ENCODE measurements at regions not wholly inside any gene's neighbourhood (a gene's known extent, or its start where the extent isn't known, plus 50 kb on each side); places are given as distances from the start of the nearest gene placed in this dataset.
A peak's percentile ranks its signal among the peaks of the same experiment; 100 is the strongest.

DNA sequence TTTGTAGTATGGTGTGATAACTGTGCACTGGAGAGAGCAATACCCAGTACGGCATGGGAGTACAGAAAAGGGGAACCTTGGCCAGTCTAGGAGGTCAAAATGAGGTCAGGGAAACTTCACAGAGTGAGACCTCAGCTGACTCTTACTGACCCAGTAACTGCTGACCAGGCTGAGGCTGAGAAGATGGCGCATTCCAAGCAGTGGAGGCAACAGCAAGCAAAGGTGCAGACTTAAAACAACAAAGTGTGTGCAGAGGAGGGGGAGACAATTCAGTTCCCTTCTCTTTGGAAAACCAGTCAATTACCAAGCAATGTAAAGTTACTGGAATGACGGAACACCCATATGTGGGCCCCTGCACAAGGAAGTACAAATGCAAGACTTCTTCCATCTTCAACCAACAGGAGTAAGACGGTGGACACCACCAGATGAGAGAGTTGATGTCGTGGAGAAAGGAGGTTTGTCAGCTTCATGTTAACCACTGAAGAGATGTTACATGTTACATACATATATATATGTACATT lies 54.6 kb upstream of the PRDX6 start:
- H3K27ac ChIP-seq (ENCODE audit: low read depth in 1 of 2, low read length in 2 of 2): no peak overlapping the region
- intact Hi-C loops (cut with DNase I, micrococcal nuclease): loop anchor here (5.0 to 10.0 kb wide), 6 partner anchors 290 to 1322 kb away; partner anchors contain the start of gene KLHL20 (in 1 of the 2)
- H3K27me3 ChIP-seq (ENCODE audit: control insufficient read depth in 1 of 2, insufficient read depth in 2 of 2, low read length in 2 of 2): no peaks in the 10 kb centered on the region
- peak in 2 of 14 experiments; percentile 54 to 60 for DNase-seq
- Mint-ChIP-seq H3K27me3 (no peaks in the 10 kb centered on the region), H3K4me3 (no peak overlapping the region), H3K27ac (no peak overlapping the region), H3K4me1 (ENCODE audit: low read depth) (peaks cover 7% of the 10 kb centered on the region), H3K36me3 (ENCODE audit: low read depth) (peaks cover 8% of the 10 kb centered on the region), H3K9me3 (no peaks in the 10 kb centered on the region)
- H3K36me3 ChIP-seq (ENCODE audit: insufficient read depth, low read length): peaks cover 7% of the 10 kb centered on the region
- peaks cover 4% of the 10 kb centered on the region for H3K4me1 ChIP-seq (ENCODE audit: insufficient read depth, low read length)
- H3K9me3 ChIP-seq (ENCODE audit: control insufficient read depth in 1 of 2, insufficient read depth in 1 of 2, low read length in 2 of 2): no peaks in the 10 kb centered on the region
- ChIA-PET CTCF (no interaction called here), POLR2A (no interaction called here)
- no peak overlapping the region for H3K4me3 ChIP-seq (ENCODE audit: low read length)
- no peak for TF ChIP-seq CTCF (IDR thresholded peaks at IDR 0.05)
- no peak for ATAC-seq (ENCODE audit: poor library complexity)

- TF ChIP-seq CTCF (IDR thresholded peaks at IDR 0.05): no peak
- Mint-ChIP-seq H3K9me3 (no peaks in the 10 kb centered on the region), H3K36me3 (ENCODE audit: low read depth) (peaks cover under 1% of the 10 kb centered on the region), H3K27ac (no peak overlapping the region), H3K4me1 (ENCODE audit: low read depth) (peaks cover 7% of the 10 kb centered on the region), H3K4me3 (no peak overlapping the region), H3K27me3 (no peaks in the 10 kb centered on the region)
- POLR2A ChIA-PET: no interaction called here
- DNase-seq: no peak
- Histone ChIP-seq H3K4me1 (ENCODE audit: insufficient read depth, low read length) (peaks cover 4% of the 10 kb centered on the region), H3K4me3 (ENCODE audit: low read length) (no peak overlapping the region), H3K27ac (ENCODE audit: low read depth in 1 of 2, low read length in 2 of 2) (no peak overlapping the region), H3K27me3 (ENCODE audit: control insufficient read depth in 1 of 2, insufficient read depth in 2 of 2, low read length in 2 of 2) (no peaks in the 10 kb centered on the region), H3K9me3 (ENCODE audit: control insufficient read depth in 1 of 2, insufficient read depth in 1 of 2, low read length in 2 of 2) (no peaks in the 10 kb centered on the region), H3K36me3 (ENCODE audit: insufficient read depth, low read length) (peaks cover 1% of the 10 kb centered on the region)
- CTCF ChIA-PET: no interaction called here
- intact Hi-C loops (cut with DNase I, micrococcal nuclease): loop anchor here (5.0 to 10.0 kb wide), 6 partner anchors 289 to 1322 kb away; partner anchors contain the start of gene KLHL20 (in 1 of the 2)
- no peak for ATAC-seq (ENCODE audit: poor library complexity)
Measured at GRCh38 chr1:173423291-173423690, 53.8 kb upstream of the PRDX6 start.

DNA sequence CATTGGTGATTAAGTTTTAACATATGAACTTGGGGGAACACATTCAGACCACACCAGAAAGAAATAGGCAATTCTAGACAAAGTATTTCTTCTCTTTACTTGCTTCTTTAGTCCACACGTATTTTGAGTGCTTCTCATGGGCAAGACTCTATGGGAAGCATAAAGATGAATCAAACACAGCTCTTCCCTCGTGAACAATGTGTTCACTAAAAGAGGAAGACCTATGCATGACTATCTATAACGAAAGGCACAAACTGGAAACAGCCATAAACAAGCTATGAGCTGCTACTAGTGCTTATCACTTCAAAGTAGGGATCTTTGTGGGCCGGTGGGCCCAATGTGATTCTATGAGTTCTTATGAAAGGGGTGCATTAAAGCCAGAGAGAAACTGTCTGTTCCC lies 53.0 kb upstream of the PRDX6 start:
- CTCF ChIA-PET: no interaction called here
- intact Hi-C loops (cut with DNase I, micrococcal nuclease): loop anchor here (5.0 to 10.0 kb wide), 6 partner anchors 288 to 1321 kb away; partner anchors contain the start of gene KLHL20 (in 1 of the 2)

More for the DNA sequence above, 53.0 kb upstream of the PRDX6 start:
- Histone ChIP-seq H3K36me3 (ENCODE audit: insufficient read depth, low read length) (no peaks in the 10 kb centered on the region), H3K9me3 (ENCODE audit: control insufficient read depth in 1 of 2, insufficient read depth in 1 of 2, low read length in 2 of 2) (no peaks in the 10 kb centered on the region), H3K4me3 (ENCODE audit: low read length) (no peak overlapping the region), H3K27ac (ENCODE audit: low read depth in 1 of 2, low read length in 2 of 2) (no peak overlapping the region), H3K4me1 (ENCODE audit: insufficient read depth, low read length) (peaks cover 5% of the 10 kb centered on the region), H3K27me3 (ENCODE audit: control insufficient read depth in 1 of 2, insufficient read depth in 2 of 2, low read length in 2 of 2) (no peaks in the 10 kb centered on the region)
- DNase-seq: no peak
- no peaks in the 10 kb centered on the region for H3K36me3 Mint-ChIP-seq (ENCODE audit: low read depth)
- peaks cover 8% of the 10 kb centered on the region for H3K4me1 Mint-ChIP-seq (ENCODE audit: low read depth)
- no peak for ATAC-seq (ENCODE audit: poor library complexity)
- H3K9me3 Mint-ChIP-seq: no peaks in the 10 kb centered on the region
- POLR2A ChIA-PET: no interaction called here
- no peak for TF ChIP-seq CTCF (IDR thresholded peaks at IDR 0.05)
- H3K4me3 Mint-ChIP-seq: no peak overlapping the region
- no peaks in the 10 kb centered on the region for H3K27me3 Mint-ChIP-seq
- H3K27ac Mint-ChIP-seq: no peak overlapping the region
